ENCODE measurements at regions not wholly inside any gene's neighbourhood (a gene's known extent, or its start where the extent isn't known, plus 50 kb on each side); places are given as distances from the start of the nearest gene placed in this dataset.
"Not testable (repeated sequence)": the region's sequence is repeated elsewhere in the genome, so short reads cannot be mapped to it uniquely, and the experiment has no call there.

- H3K4me3 ChIP-seq (ENCODE audit: low read length), result no peak overlapping the region
- DNase-seq (ENCODE audit: low read depth), result no peak
- TF ChIP-seq CTCF (conservative IDR thresholded peaks at IDR 0.05; ENCODE audit: low read length), result no peak
Measured at GRCh38 chr9:78109075-78109474, 77.5 kb upstream of the GNAQ start.

DNA sequence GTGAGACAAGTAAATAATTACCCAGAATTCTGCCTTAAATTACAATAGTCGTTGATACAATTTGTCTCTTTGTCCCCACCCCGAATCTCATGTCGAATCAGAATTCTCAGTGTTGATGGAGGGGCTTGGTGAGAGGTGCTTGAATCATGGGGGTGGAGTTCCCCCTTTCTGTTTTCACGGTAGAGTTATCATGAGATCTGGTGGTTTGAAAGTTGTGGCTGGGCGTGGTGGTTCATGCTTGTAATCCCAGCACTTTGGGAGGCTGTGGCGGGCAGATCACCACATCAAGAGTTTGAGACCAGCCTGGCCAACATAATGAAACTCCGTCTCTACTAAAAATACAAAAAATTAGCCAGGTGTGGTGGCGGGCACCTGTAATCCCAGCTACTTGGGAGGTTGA, 75.0 kb upstream of the GNAQ start:
- H3K4me3 ChIP-seq (ENCODE audit: low read length); DNase-seq (ENCODE audit: low read depth): not testable (repeated sequence)

DNA sequence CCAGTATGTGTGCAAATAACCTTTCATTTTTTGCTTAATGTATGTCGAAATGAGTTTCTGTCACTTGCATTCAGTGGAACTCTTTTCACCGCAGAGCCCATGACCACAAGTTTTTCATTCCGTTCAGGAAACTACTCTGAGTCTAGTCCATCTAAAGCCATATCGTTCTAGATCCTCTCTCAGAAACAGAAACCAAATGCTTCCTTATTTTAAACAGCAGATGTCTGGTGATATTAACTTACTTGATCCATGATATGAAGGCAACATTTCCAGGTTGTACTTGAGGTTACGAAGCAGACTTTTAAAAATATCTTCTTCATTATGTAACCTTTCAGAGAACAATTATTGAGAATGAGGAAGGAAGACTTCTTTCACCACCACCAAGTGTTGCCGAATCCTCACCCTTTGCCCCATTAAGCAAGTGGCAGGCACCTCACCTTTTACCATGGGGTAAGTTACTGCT, 72.4 kb upstream of the GNAQ start:
- no peak overlapping the region for H3K4me3 ChIP-seq (ENCODE audit: low read length)
- DNase-seq (ENCODE audit: low read depth), result no peak
- no peak for TF ChIP-seq CTCF (conservative IDR thresholded peaks at IDR 0.05; ENCODE audit: low read length)

DNA sequence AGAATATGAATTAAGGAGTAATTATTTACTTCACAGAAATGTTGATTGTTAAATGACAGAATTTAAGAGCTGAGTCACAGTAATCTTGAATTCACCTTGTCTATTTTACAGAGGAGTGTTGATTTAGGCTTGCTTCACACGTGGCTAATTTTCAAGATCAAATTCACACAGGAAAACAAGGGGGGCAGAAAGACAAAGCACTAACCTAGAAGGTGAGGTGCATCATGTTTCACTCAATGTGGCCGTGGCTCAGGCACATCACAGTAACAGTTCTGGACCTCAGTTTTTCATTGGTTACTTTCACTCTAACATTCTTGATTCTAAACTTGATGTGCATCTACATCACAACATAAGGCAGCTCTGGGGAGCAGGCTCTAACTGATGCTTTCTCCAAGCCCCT, 69.6 kb upstream of the GNAQ start:
- no peak for TF ChIP-seq CTCF (conservative IDR thresholded peaks at IDR 0.05; ENCODE audit: low read length)
- H3K4me3 ChIP-seq (ENCODE audit: low read length), result no peak overlapping the region
- DNase-seq (ENCODE audit: low read depth), result no peak

DNA sequence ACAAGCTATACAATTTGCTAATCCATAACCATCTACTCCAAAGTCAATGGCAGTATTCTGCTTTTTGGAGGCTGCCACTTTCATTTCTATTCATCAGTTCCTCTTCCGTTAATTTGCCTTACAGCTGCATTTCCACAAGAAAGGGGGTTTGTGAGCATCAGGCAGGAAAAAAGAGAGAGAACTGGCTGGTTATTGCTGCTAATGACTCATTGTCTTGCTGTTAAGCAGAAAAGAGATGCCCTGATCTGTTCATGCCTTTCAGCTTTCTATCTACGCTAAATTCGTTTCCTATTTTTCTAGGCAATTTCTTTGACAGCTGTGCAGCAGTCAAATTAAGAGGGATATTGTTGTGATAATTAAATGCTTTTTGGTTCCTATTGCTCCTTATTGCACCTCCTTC, 65.9 kb upstream of the GNAQ start:
- no peak overlapping the region for H3K4me3 ChIP-seq (ENCODE audit: low read length)
- no peak for TF ChIP-seq CTCF (conservative IDR thresholded peaks at IDR 0.05; ENCODE audit: low read length)
- DNase-seq (ENCODE audit: low read depth), result no peak

GRCh38 chr9:78091731-78092130, 60.1 kb upstream of the GNAQ start:
- H3K4me3 ChIP-seq (ENCODE audit: low read length), result no peak overlapping the region
- no peak for TF ChIP-seq CTCF (conservative IDR thresholded peaks at IDR 0.05; ENCODE audit: low read length)
- DNase-seq (ENCODE audit: low read depth), result no peak

GRCh38 chr9:78089111-78089510, 57.5 kb upstream of the GNAQ start:
- DNase-seq (ENCODE audit: low read depth), result no peak
- TF ChIP-seq CTCF (conservative IDR thresholded peaks at IDR 0.05; ENCODE audit: low read length), result no peak
- no peak overlapping the region for H3K4me3 ChIP-seq (ENCODE audit: low read length)

DNA sequence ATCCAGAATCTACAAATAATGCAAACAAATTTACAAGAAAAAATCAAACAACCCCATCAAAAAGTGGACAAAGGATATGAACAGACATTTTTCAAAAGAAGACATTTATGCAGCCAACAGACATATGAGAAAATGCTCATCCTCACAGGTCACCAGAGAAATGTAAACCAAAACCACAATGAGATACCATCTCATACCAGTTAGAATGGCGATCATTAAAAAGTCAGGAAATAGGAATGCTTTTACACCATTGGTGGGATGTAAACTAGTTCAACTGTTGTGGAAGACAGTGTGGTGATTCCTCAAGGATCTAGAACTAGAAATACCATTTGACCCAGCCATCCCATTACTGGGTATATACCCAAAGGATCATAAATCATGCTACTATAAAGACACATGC, 56.6 kb upstream of the GNAQ start:
- not testable (repeated sequence) for H3K4me3 ChIP-seq (ENCODE audit: low read length); DNase-seq (ENCODE audit: low read depth)
